ENCODE measurements at regions not wholly inside any gene's neighbourhood (a gene's known extent, or its start where the extent isn't known, plus 50 kb on each side); places are given as distances from the start of the nearest gene placed in this dataset.

DNA sequence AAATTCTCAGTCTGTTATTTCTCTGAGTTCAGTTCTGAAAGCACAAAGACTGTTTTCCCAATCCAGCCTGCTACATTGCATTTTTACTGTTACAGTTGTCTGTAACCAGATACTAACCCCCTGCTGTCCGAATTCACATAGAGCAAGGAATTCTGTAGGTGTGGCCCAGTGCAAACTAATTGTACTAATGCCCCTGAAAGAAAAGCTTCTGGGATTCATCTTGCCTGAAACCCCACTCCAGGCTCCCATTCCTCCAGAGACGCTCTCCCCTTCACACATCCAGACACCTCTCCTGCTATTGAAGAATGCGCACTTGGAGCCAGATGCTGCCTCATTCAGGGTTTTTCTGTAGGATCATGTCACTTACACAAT, 127.0 kb downstream of the TTC32 start:
- TF ChIP-seq POLR2A (IDR thresholded peaks at IDR 0.05; ENCODE audit: low read depth, low read length), result no peak
- TF ChIP-seq SMAD1 (IDR thresholded peaks at IDR 0.05; ENCODE audit: low read depth, partially characterized antibody), result no peak
- no peak for TF ChIP-seq EP300 (IDR thresholded peaks at IDR 0.05; ENCODE audit: borderline replicate concordance in 1 of 2, control insufficient read depth in 1 of 2, low read depth in 2 of 2, low read length in 2 of 2)
- no peak for TF ChIP-seq CTCF (IDR thresholded peaks at IDR 0.05 in 2 of 3, conservative IDR thresholded peaks at IDR 0.05 in 1 of 3; ENCODE audit: control insufficient read depth in 2 of 3, extremely low read depth in 1 of 3, insufficient read depth in 1 of 3, low read depth in 3 of 3, low read length in 3 of 3)
- TF ChIP-seq ZNF592 (IDR thresholded peaks at IDR 0.05), result no peak
- TF ChIP-seq MTA3 (IDR thresholded peaks at IDR 0.05; ENCODE audit: borderline replicate concordance, low read length), result no peak
- TF ChIP-seq CREM (IDR thresholded peaks at IDR 0.05; ENCODE audit: low read depth), result no peak
- no peak for TF ChIP-seq BMI1 (IDR thresholded peaks at IDR 0.05; ENCODE audit: borderline replicate concordance)
- no peak for TF ChIP-seq NR2C2 (IDR thresholded peaks at IDR 0.05; ENCODE audit: borderline replicate concordance, control insufficient read depth, insufficient read length, low read depth)

Measured in GM12878 (cell line).